ENCODE measurements at regions not wholly inside any gene's neighbourhood (a gene's known extent, or its start where the extent isn't known, plus 50 kb on each side); places are given as distances from the start of the nearest gene placed in this dataset.

GRCh38 chr13:89610881-89611280, 1736.6 kb upstream of the MIR17HG start:
- no peak for DNase-seq

- no peak for DNase-seq
Observed at GRCh38 chr13:89627996-89628395, 1719.5 kb upstream of the MIR17HG start.

- DNase-seq: no peak
Observed at GRCh38 chr13:89628567-89628966, 1718.9 kb upstream of the MIR17HG start.

GRCh38 chr13:89650226-89650625, 1697.3 kb upstream of the MIR17HG start:
- no peak for DNase-seq

- DNase-seq: no peak
Observed at GRCh38 chr13:89660752-89661151, 1686.7 kb upstream of the MIR17HG start.

GRCh38 chr13:89673789-89674311, 1673.6 kb upstream of the MIR17HG start:
- DNase-seq: no peak

- no peak for DNase-seq
Observed at GRCh38 chr13:89678466-89679121, 1668.9 kb upstream of the MIR17HG start.

- DNase-seq: no peak
Observed at GRCh38 chr13:89684896-89685295, 1662.6 kb upstream of the MIR17HG start.

- DNase-seq: no peak
Observed at GRCh38 chr13:89686171-89686570, 1661.3 kb upstream of the MIR17HG start.

GRCh38 chr13:89687066-89687465, 1660.4 kb upstream of the MIR17HG start:
- DNase-seq: no peak

GRCh38 chr13:89688918-89689317, 1658.6 kb upstream of the MIR17HG start:
- DNase-seq: no peak

GRCh38 chr13:89694451-89694850, 1653.0 kb upstream of the MIR17HG start:
- DNase-seq: no peak

- peak; percentile 16 for DNase-seq
Observed at GRCh38 chr13:89695343-89696257, 1651.9 kb upstream of the MIR17HG start.

GRCh38 chr13:89701913-89702312, 1645.6 kb upstream of the MIR17HG start:
- DNase-seq: no peak

GRCh38 chr13:89704040-89704439, 1643.4 kb upstream of the MIR17HG start:
- DNase-seq: no peak

GRCh38 chr13:89708013-89708412, 1639.5 kb upstream of the MIR17HG start:
- no peak for DNase-seq

- DNase-seq: no peak
Observed at GRCh38 chr13:89721216-89721615, 1626.3 kb upstream of the MIR17HG start.

GRCh38 chr13:89726690-89727435, 1620.6 kb upstream of the MIR17HG start:
- no peak for DNase-seq

GRCh38 chr13:89733829-89734228, 1613.7 kb upstream of the MIR17HG start:
- DNase-seq: no peak

- no peak for DNase-seq
Observed at GRCh38 chr13:89737051-89737450, 1610.4 kb upstream of the MIR17HG start.

- DNase-seq: no peak
Observed at GRCh38 chr13:89738072-89738471, 1609.4 kb upstream of the MIR17HG start.

- DNase-seq: no peak
Observed at GRCh38 chr13:89740994-89741685, 1606.3 kb upstream of the MIR17HG start.
